ENCODE measurements at regions not wholly inside any gene's neighbourhood (a gene's known extent, or its start where the extent isn't known, plus 50 kb on each side); places are given as distances from the start of the nearest gene placed in this dataset.

DNA sequence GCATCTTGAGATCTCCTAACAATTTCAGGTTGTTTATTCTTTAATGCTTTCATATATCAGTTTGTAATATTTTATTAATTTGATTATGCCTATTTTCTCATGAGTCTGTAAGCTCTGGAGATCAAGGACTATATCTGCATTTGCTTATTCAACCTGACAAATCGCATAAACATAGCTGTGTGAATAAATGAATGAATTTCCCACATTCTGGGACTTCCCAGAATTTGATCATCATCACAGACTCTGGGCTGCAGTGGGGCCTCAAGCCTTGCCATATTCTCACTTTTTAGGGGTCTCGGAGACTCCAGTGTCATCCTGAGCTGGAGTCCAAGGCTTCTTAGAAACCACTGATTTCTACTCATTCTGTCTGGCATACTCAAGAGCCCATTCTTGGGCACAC, 180.5 kb downstream of the DAD1 start:
- H3K27ac ChIP-seq (ENCODE audit: low read depth in 1 of 2, low read length in 2 of 2), result no peak overlapping the region
- H3K4me1 Mint-ChIP-seq, result peaks cover 16% of the 10 kb centered on the region
- intact Hi-C loops (cut with micrococcal nuclease), result no loop called here
- 100% methylated on average over 1 of the region's 2 CpGs for WGBS (ENCODE audit: insufficient coverage)
- no peak overlapping the region for H3K9ac ChIP-seq (ENCODE audit: insufficient read depth, low read length, poor library complexity, severe bottlenecking)
- no peak overlapping the region for H3K27ac Mint-ChIP-seq
- peaks cover 0 to 1% (median 0%) of the 10 kb centered on the region in 3 donors for H3K27me3 Mint-ChIP-seq (ENCODE audit: low read depth in 3 of 3)
- H2AFZ ChIP-seq (ENCODE audit: insufficient read depth, low read depth, low read length, poor library complexity, severe bottlenecking), result no peak overlapping the region
- H3K36me3 Mint-ChIP-seq, result no peaks in the 10 kb centered on the region
- peaks cover 0 to 3% (median 0%) of the 10 kb centered on the region in 7 donors for H3K9me3 Mint-ChIP-seq
- no peaks in the 10 kb centered on the region for H3K9me3 ChIP-seq (replicated peaks in 1 of 2; ENCODE audit: control insufficient read depth in 1 of 2, insufficient read depth in 1 of 2, low read length in 2 of 2)
- H3K27me3 ChIP-seq (ENCODE audit: control insufficient read depth in 2 of 2, insufficient read depth in 2 of 2, low read length in 2 of 2), result no peaks in the 10 kb centered on the region
- no peaks in the 10 kb centered on the region for H3K36me3 ChIP-seq (replicated peaks in 1 of 2; ENCODE audit: control insufficient read depth in 1 of 2, insufficient read depth in 2 of 2, low read length in 2 of 2)
- H3K4me3 Mint-ChIP-seq, result no peak overlapping the region
- no peaks in the 10 kb centered on the region for H4K20me1 ChIP-seq (ENCODE audit: insufficient read depth, low read length)
- no peak for DNase-seq
- no peaks in the 10 kb centered on the region for H3K79me2 ChIP-seq (ENCODE audit: insufficient read depth, low read length)
- peaks cover 0 to 15% of the 10 kb centered on the region in 2 donors for H3K4me1 ChIP-seq (ENCODE audit: control insufficient read depth in 1 of 2, insufficient read depth in 2 of 2, low read length in 2 of 2)
- no peak for TF ChIP-seq CTCF (IDR thresholded peaks at IDR 0.05)
- no peak overlapping the region for H3K4me2 ChIP-seq (replicated peaks; ENCODE audit: extremely low read depth, low read length, poor library complexity, severe bottlenecking)
- no peak overlapping the region for H3K4me3 ChIP-seq (replicated peaks in 1 of 3; ENCODE audit: low read depth in 2 of 3, low read length in 3 of 3)

- Histone ChIP-seq H3K9ac (ENCODE audit: insufficient read depth, low read length, poor library complexity, severe bottlenecking) (no peak overlapping the region), H3K79me2 (ENCODE audit: insufficient read depth, low read length) (no peaks in the 10 kb centered on the region), H3K27me3 (ENCODE audit: control insufficient read depth in 2 of 2, insufficient read depth in 2 of 2, low read length in 2 of 2) (no peaks in the 10 kb centered on the region), H3K4me2 (replicated peaks; ENCODE audit: extremely low read depth, low read length, poor library complexity, severe bottlenecking) (no peak overlapping the region), H2AFZ (ENCODE audit: insufficient read depth, low read depth, low read length, poor library complexity, severe bottlenecking) (no peak overlapping the region), H3K36me3 (replicated peaks in 1 of 2; ENCODE audit: control insufficient read depth in 1 of 2, insufficient read depth in 2 of 2, low read length in 2 of 2) (no peaks in the 10 kb centered on the region), H3K4me3 (replicated peaks in 1 of 3; ENCODE audit: low read depth in 2 of 3, low read length in 3 of 3) (no peak overlapping the region), H3K9me3 (replicated peaks in 1 of 2; ENCODE audit: control insufficient read depth in 1 of 2, insufficient read depth in 1 of 2, low read length in 2 of 2) (no peaks in the 10 kb centered on the region), H4K20me1 (ENCODE audit: insufficient read depth, low read length) (no peaks in the 10 kb centered on the region), H3K4me1 (ENCODE audit: control insufficient read depth in 1 of 2, insufficient read depth in 2 of 2, low read length in 2 of 2) (peaks cover 0 to 10% of the 10 kb centered on the region in 2 donors), H3K27ac (ENCODE audit: low read depth in 1 of 2, low read length in 2 of 2) (no peak overlapping the region)
- DNase-seq, result peak; percentile 26 to 53 (median 38)
- no peak for TF ChIP-seq CTCF (IDR thresholded peaks at IDR 0.05)
- peak overlapping the region in 1 of 2 donors; percentile 10 for H3K4me3 Mint-ChIP-seq
- peak overlapping the region in 2 of 7 donors; percentile 43 to 77 for H3K27ac Mint-ChIP-seq
- no peaks in the 10 kb centered on the region for H3K36me3 Mint-ChIP-seq
- H3K9me3 Mint-ChIP-seq, result peaks cover 0 to 3% (median 0%) of the 10 kb centered on the region in 7 donors
- H3K4me1 Mint-ChIP-seq, result peaks cover 13% of the 10 kb centered on the region
- peaks cover 0 to 1% (median 0%) of the 10 kb centered on the region in 3 donors for H3K27me3 Mint-ChIP-seq (ENCODE audit: low read depth in 3 of 3)
- no CpG with 5 or more reads among the region's 6 CpGs for WGBS (ENCODE audit: insufficient coverage)
- intact Hi-C loops (cut with micrococcal nuclease), result no loop called here
These were observed 182.0 kb downstream of the DAD1 start for GRCh38 chr14:22407033-22407432.

Data from CD14-positive monocyte (primary cell).